Activated CD4-positive, alpha-beta T cell treated with anti-CD3 and anti-CD28 coated beads, Interleukin-2, amount 50 U/mL, for 4 hours (primary cell): ENCODE measurements at regions not wholly inside any gene's neighbourhood (a gene's known extent, or its start where the extent isn't known, plus 50 kb on each side); places are given as distances from the start of the nearest gene placed in this dataset.
A peak's percentile ranks its signal among the peaks of the same experiment; 100 is the strongest.

Source experiments
- DNase-seq, 2 experiments: peaks; one replicate each; pipeline ENCODE4 v3.0.0-alpha.2; 2020

DNA sequence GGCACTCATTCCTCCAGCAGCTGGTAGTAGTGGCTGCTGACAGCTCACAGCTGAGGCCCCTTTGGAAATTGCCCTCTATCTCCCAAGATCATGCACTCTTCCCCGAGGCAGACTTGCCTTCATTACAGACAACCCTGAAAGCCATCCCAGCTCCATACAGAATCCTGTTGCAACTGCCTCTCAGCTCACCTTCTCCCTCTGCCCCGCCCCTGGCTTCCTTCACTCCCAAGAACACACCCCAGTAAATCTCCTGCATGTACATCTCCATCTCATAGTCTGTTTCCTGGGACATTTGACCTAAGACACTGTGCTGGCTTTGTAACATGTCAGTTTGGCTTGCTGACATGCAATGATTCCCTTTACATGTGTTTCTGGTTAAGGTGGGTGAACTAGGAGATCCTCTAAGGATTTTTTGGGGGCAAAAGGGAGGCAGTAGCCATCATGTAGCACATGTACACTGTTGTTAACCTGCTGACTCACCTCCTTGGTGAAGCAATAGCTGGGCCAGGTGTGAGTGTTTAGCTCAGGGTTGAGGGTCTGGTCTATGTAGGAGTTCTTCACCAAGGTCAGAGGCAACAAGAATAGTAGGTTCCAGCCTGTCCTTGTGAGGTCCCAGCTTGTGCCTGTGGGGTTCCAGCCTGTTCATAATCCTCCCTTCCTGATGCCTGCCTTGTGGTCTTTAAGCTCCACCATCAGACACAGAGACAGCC lies 179.6 kb downstream of the CSNK2A3 start:
- DNase-seq, result no peak

DNA sequence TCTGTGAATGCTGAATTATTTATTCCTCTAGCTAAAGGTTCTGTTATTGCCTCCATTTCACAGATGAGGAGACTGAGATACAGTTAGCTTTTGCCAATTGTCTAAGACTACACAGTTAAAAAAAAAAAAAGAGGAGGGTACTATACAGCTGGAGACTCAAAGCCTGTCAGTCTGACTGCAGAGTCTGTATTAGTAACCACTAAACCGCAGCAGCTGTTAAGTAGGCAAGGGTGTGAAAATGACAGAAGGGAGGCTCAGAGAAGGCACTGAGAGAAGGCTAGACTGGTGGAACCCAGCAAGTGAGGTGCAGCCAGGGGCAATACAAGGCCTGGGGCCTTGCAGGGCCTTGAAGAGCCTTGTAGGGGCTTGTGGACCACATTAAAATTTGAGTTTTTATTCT lies 181.2 kb downstream of the CSNK2A3 start:
- DNase-seq, result no peak

DNA sequence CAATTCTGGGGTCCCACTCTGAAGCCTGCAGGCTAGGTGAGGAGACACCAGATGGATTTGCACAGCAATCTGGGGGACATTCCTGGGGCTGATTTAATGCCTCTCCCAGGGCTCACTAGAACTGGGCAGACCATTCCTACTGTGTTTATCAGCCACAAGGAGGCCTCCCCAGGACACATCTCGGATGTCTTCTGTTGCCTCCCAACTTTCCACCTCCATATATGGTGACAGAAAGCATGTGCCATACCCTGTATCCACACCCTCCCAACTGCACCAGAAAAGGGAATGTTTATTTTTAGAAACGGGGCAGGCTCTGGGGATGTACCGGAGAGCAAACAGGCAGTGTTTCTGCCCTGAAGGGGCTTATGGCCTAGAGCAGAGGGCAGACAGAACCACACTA lies 181.8 kb downstream of the CSNK2A3 start:
- no peak for DNase-seq

- DNase-seq, result no peak
Observed at GRCh38 chr11:11170352-11171084, 182.5 kb downstream of the CSNK2A3 start.

GRCh38 chr11:11169715-11170351 lies 183.2 kb downstream of the CSNK2A3 start:
- DNase-seq, result no peak

- DNase-seq, result no peak
Observed at GRCh38 chr11:11167806-11168205, 185.2 kb downstream of the CSNK2A3 start.

GRCh38 chr11:11164334-11164690 lies 188.7 kb downstream of the CSNK2A3 start:
- DNase-seq, result no peak

DNA sequence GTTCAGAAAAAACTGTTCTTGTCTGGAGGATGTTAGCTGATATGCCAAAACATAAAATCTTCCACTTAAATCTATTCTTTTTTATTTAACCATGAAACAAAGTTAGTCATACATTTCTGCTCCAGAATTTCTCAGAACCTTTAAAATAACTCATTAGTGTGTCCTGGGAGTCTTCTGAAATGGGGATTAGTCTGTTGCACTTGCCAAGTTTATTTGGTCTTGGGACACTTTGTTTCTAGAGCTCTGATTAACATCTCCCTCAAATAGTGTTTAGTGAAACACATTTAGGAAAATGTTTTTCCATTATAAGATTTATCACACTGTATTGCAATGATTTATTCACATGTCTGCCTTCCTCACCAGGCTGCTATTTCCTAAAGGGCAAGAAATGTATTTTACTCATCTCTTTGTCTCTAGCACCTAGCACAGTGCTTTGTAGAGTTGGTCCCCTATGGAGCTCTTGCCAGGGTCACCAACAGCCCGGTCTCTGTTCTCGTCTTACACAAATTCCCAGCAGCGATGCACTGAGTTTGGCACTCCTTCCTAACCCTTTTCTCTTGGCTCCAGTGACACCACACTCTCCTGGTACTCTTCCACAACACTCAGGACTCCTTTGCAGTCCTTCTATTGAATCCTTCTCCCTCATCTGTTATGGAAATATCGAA lies 189.2 kb downstream of the CSNK2A3 start:
- DNase-seq, result no peak

GRCh38 chr11:11163236-11163635 lies 189.8 kb downstream of the CSNK2A3 start:
- DNase-seq, result no peak

DNA sequence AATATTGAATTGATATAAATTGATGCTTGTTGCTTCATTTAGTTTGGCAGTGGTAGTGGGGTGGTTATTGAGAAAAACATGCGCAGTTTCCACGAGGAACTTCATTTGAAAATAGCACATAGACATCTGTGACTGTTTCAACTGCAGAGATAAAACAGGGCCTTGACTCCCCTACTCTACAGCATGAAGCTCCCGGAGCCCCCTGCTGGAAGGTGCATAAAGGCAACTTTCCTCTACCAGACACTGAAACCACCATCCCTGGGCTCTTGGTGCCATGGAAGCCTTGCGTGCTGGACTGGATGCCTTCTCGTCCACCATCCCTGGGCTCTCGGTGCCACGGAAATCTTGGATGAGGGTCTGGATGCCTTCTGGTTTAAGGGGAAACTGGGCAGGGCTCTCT lies 195.9 kb downstream of the CSNK2A3 start:
- peak; percentile 54 to 58 for DNase-seq

GRCh38 chr11:11155962-11156815 lies 196.9 kb downstream of the CSNK2A3 start:
- peak; percentile 41 to 46 for DNase-seq

GRCh38 chr11:11152877-11153276 lies 200.2 kb downstream of the CSNK2A3 start:
- no peak for DNase-seq

DNA sequence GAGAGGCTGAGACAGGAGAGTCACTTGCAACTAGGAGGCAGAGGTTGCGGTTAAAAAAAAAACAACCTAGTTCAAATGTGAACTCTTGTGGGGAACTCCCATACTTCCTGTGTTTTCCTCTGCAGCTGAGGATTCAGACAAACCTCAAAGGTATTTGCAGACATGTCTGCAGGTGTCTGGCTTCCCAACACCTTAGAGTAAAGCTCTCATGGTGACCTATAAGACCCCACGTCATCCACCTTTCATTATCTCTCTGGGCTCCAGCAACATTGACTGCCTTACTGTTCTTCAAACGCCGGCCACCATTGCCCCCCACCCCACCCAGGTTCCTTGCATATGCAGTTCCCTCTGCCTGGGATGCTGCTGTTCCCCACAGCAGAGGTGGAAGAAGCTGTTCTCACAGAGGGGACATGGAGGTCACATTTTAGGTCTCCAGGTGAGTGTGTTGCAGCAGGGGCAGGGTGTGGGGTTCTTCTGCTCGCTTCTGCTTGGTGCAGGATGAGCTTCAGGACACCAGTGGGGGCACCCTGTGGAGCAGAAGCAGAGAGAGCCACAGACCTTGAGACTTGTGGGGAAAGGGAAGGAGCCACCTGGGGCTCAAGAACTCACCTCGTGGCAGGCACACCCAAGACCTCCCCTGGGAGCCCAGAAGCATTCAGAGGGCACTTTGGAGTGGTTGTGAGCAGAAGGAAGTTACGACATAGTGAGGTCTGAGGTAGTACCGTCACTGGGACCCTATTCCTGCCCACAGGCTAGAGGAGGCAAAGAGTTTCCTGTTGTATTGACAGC lies 203.2 kb downstream of the CSNK2A3 start:
- DNase-seq, result peak; percentile 11 to 13

GRCh38 chr11:11148596-11148995 lies 204.5 kb downstream of the CSNK2A3 start:
- no peak for DNase-seq

DNA sequence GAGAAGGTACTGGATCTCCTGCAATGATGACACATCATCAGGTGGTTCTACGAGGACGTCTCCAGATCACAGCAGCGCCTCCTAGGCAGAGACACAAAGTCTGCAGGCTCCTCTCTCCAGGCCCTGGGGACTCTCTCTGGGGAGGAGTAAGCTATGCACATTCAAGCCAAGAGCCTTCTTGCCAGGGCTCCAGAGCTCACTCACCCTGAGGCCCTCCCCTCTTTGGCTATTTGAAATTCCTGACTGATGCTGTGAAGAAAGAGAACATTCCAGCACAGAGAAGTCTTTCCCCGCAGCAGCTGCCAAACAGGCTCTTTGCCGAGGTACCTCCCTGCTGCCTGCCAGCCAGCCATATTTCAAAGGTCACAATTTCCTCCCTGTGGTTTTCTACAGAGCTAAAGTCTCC lies 204.9 kb downstream of the CSNK2A3 start:
- DNase-seq, result peak; percentile 23 to 26

DNA sequence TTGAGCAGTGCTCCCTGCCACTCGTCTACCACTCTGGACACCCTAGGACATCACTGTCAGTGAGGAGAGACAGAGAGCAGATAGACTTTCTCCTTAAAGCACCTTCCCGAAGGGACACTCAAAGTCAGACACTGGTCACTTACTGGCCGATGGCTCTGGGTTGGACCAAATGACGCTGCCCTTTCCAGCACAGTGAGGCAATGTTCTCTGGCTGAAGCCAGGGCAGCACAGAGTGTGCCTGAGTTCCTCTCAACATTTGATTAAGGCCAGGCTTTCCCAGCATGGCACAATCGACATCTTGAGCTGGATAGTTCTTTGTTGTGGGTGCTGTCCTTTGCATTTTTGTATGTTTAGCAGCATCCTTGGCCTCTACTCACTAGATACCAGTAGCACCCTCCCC lies 206.2 kb downstream of the CSNK2A3 start:
- DNase-seq, result no peak

GRCh38 chr11:11143849-11144248 lies 209.2 kb downstream of the CSNK2A3 start:
- DNase-seq, result no peak

DNA sequence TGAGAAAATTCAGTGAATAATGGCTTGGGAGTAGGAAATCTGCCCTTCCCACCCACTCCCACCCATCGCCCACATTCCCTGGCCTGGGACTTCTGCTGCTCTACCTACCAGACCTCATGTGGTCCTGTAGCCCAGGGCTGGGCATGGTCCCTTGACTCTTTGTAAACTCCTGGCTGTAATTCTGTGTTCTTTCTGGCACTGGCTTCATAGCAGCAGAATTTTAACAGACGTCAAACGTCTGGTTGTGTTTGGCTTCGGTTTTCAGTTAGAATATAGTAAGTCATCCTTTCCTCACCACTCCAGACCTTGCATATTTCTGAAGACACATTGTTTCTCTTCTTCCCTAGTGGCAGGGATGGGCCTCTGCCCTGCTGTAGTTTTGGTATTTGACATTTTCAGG lies 210.6 kb downstream of the CSNK2A3 start:
- DNase-seq, result no peak

DNA sequence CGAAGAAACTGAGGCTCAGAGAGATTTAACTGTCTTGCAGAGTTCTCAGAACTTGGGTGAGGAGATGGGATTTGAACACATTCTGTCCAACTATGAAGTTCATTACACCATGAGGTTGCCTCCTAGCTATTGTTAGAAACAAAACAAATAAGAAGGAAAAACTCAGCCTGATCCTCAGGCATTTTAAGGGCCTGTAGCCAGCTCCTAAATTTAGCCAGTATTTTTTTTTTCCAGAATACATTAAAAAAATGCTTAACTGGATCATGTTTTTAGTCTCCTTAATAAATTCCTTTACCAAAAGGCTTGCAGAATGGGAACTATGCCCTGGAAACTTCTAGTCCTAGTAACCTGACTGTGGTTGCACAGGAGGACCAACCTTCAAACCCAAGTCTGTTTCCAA lies 212.0 kb downstream of the CSNK2A3 start:
- no peak for DNase-seq

- DNase-seq, result no peak
Observed at GRCh38 chr11:11140510-11140909, 212.5 kb downstream of the CSNK2A3 start.

GRCh38 chr11:11137339-11137738 lies 215.7 kb downstream of the CSNK2A3 start:
- no peak for DNase-seq
